ENCODE measurements at regions not wholly inside any gene's neighbourhood (a gene's known extent, or its start where the extent isn't known, plus 50 kb on each side); places are given as distances from the start of the nearest gene placed in this dataset.

- no peak overlapping the region for H3K27ac ChIP-seq
- WGBS, 2 experiments (ENCODE audit: low coverage in 1 of 2, low lambda C conversion rate in 2 of 2, missing lambda C conversion rate in 2 of 2): 0 to 9% methylated on average over 1 of the region's 1 CpG
- H3K27me3 ChIP-seq (replicated peaks; ENCODE audit: insufficient read depth): no peaks in the 10 kb centered on the region
- no peaks in the 10 kb centered on the region for H3K79me2 ChIP-seq (ENCODE audit: insufficient read depth)
- no peak overlapping the region for H3K4me3 ChIP-seq
- no peaks in the 10 kb centered on the region for H4K20me1 ChIP-seq (ENCODE audit: insufficient read depth)
- H2AFZ ChIP-seq: no peak overlapping the region
- H3K4me2 ChIP-seq (ENCODE audit: unreplicated experiment): no peak overlapping the region
- no peak for DNase-seq
- no peaks in the 10 kb centered on the region for H3K4me1 ChIP-seq (ENCODE audit: insufficient read depth)
- H3K36me3 ChIP-seq (ENCODE audit: low read depth): no peaks in the 10 kb centered on the region
- H3K9me3 ChIP-seq (ENCODE audit: low read depth): peaks cover 5% of the 10 kb centered on the region
- in situ Hi-C loops (cut with MboI): no loop called here
- H3K9ac ChIP-seq: no peak overlapping the region
- H3K9me2 ChIP-seq (ENCODE audit: insufficient read depth): no peaks in the 10 kb centered on the region
- H3F3A ChIP-seq (ENCODE audit: insufficient read depth): no peaks in the 10 kb centered on the region
- TF ChIP-seq EZH2phosphoT487 (IDR thresholded peaks at IDR 0.05; ENCODE audit: insufficient read depth, low read depth): no peak
Observed at GRCh38 chr12:125676366-125676765, 611.1 kb downstream of the AACS start.

DNA sequence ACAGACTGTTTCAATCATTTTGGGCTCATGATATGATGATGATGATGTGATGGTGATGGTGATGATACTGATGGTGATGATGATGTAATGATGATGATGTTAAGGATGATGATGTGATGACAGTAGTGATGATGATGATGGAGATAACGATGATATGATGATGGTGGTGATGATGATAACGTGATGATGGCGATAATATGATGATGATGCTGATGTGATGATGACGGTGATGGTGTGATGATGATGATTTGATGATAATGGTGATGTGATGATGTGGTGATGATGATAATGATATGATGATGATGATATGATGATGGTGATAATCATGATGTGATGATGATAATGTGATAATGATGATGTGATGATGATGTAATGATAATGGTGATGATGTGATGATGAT is 612.6 kb downstream of the AACS start:
- Histone ChIP-seq H4K20me1 (ENCODE audit: insufficient read depth) (no peaks in the 10 kb centered on the region), H2AFZ (no peak overlapping the region), H3K9ac (no peak overlapping the region), H3K9me3 (ENCODE audit: low read depth) (peaks cover under 1% of the 10 kb centered on the region), H3K4me1 (ENCODE audit: insufficient read depth) (no peaks in the 10 kb centered on the region), H3K4me2 (ENCODE audit: unreplicated experiment) (no peak overlapping the region), H3K9me2 (ENCODE audit: insufficient read depth) (no peaks in the 10 kb centered on the region), H3K36me3 (ENCODE audit: low read depth) (no peaks in the 10 kb centered on the region), H3K79me2 (ENCODE audit: insufficient read depth) (no peaks in the 10 kb centered on the region), H3K27ac (no peak overlapping the region), H3K27me3 (replicated peaks; ENCODE audit: insufficient read depth) (no peaks in the 10 kb centered on the region), H3K4me3 (no peak overlapping the region), H3F3A (ENCODE audit: insufficient read depth) (no peaks in the 10 kb centered on the region)
- in situ Hi-C loops (cut with MboI): no loop called here
- DNase-seq: no peak
- 47 to 49% methylated on average over 4 of the region's 4 CpGs for WGBS, 2 experiments (ENCODE audit: low coverage in 1 of 2, low lambda C conversion rate in 2 of 2, missing lambda C conversion rate in 2 of 2)
- no peak for TF ChIP-seq EZH2 (IDR thresholded peaks at IDR 0.05; ENCODE audit: insufficient read depth, poor library complexity, severe bottlenecking)
- no peak for TF ChIP-seq EZH2phosphoT487 (IDR thresholded peaks at IDR 0.05; ENCODE audit: insufficient read depth, low read depth)

GRCh38 chr12:125678589-125678993 is 613.4 kb downstream of the AACS start:
- no peak for DNase-seq
- H3K9ac ChIP-seq: no peak overlapping the region
- no peak overlapping the region for H3K27ac ChIP-seq
- H3K9me2 ChIP-seq (ENCODE audit: insufficient read depth): no peaks in the 10 kb centered on the region
- no peak overlapping the region for H2AFZ ChIP-seq
- no peaks in the 10 kb centered on the region for H3K27me3 ChIP-seq (replicated peaks; ENCODE audit: insufficient read depth)
- no peaks in the 10 kb centered on the region for H4K20me1 ChIP-seq (ENCODE audit: insufficient read depth)
- 30 to 40% methylated on average over 3 of the region's 3 CpGs for WGBS, 2 experiments (ENCODE audit: low coverage in 1 of 2, low lambda C conversion rate in 2 of 2, missing lambda C conversion rate in 2 of 2)
- in situ Hi-C loops (cut with MboI): no loop called here
- no peaks in the 10 kb centered on the region for H3F3A ChIP-seq (ENCODE audit: insufficient read depth)
- no peaks in the 10 kb centered on the region for H3K36me3 ChIP-seq (ENCODE audit: low read depth)
- H3K9me3 ChIP-seq (ENCODE audit: low read depth): no peaks in the 10 kb centered on the region
- no peaks in the 10 kb centered on the region for H3K79me2 ChIP-seq (ENCODE audit: insufficient read depth)
- no peak overlapping the region for H3K4me2 ChIP-seq (ENCODE audit: unreplicated experiment)
- no peaks in the 10 kb centered on the region for H3K4me1 ChIP-seq (ENCODE audit: insufficient read depth)
- H3K4me3 ChIP-seq: no peak overlapping the region
- TF ChIP-seq EZH2 (IDR thresholded peaks at IDR 0.05; ENCODE audit: insufficient read depth, poor library complexity, severe bottlenecking) (no peak), EZH2phosphoT487 (IDR thresholded peaks at IDR 0.05; ENCODE audit: insufficient read depth, low read depth) (no peak)

DNA sequence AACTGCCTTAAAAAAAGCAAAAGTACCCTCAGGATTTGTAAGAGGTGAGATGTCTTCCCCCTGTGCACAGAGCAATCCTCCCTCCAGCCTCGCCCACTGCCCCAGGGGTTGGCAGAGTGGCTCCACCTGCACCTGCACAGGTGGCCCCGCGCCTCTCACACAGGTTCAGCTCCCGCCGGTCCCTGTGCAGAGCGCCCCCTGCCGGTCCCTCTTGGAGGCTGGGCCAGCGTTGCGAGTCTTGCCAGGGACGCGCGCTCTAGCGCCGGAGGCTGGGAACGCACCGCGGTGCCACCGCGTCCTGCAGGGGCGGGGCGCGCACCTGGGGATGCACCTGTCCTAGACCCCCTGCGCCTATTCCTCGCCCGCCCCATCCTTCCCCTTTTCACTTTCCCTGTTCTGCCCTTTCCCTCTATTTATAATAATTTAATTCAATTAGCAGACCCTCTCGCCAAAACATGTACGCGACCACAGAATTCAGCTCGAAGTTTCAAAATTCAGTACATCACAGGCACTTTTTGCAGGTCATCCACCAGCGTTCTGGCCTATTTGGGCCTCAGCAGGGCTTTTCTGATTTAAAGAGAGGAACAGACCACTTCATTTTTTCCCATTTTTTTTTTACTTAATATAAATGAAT is 618.6 kb downstream of the AACS start:
- Histone ChIP-seq H3K4me2 (ENCODE audit: unreplicated experiment) (no peak overlapping the region), H3K79me2 (ENCODE audit: insufficient read depth) (no peaks in the 10 kb centered on the region), H3K36me3 (ENCODE audit: low read depth) (no peaks in the 10 kb centered on the region), H3K9me2 (ENCODE audit: insufficient read depth) (no peaks in the 10 kb centered on the region), H3K27ac (no peak overlapping the region), H3K4me1 (ENCODE audit: insufficient read depth) (no peaks in the 10 kb centered on the region), H2AFZ (no peak overlapping the region), H3K4me3 (no peak overlapping the region), H3F3A (ENCODE audit: insufficient read depth) (no peaks in the 10 kb centered on the region), H3K27me3 (replicated peaks; ENCODE audit: insufficient read depth) (no peaks in the 10 kb centered on the region), H3K9me3 (ENCODE audit: low read depth) (no peaks in the 10 kb centered on the region), H3K9ac (no peak overlapping the region), H4K20me1 (ENCODE audit: insufficient read depth) (no peaks in the 10 kb centered on the region)
- TF ChIP-seq EZH2 (IDR thresholded peaks at IDR 0.05; ENCODE audit: insufficient read depth, poor library complexity, severe bottlenecking): no peak
- no peak for TF ChIP-seq EZH2phosphoT487 (IDR thresholded peaks at IDR 0.05; ENCODE audit: insufficient read depth, low read depth)
- no peak for DNase-seq
- in situ Hi-C loops (cut with MboI): no loop called here
- WGBS, 2 experiments (ENCODE audit: low coverage in 1 of 2, low lambda C conversion rate in 2 of 2, missing lambda C conversion rate in 2 of 2): 13 to 19% methylated on average over 23 to 30 of the region's 30 CpGs

Measured in GM23248 (cell line).